ENCODE measurements at regions not wholly inside any gene's neighbourhood (a gene's known extent, or its start where the extent isn't known, plus 50 kb on each side); places are given as distances from the start of the nearest gene placed in this dataset.

DNA sequence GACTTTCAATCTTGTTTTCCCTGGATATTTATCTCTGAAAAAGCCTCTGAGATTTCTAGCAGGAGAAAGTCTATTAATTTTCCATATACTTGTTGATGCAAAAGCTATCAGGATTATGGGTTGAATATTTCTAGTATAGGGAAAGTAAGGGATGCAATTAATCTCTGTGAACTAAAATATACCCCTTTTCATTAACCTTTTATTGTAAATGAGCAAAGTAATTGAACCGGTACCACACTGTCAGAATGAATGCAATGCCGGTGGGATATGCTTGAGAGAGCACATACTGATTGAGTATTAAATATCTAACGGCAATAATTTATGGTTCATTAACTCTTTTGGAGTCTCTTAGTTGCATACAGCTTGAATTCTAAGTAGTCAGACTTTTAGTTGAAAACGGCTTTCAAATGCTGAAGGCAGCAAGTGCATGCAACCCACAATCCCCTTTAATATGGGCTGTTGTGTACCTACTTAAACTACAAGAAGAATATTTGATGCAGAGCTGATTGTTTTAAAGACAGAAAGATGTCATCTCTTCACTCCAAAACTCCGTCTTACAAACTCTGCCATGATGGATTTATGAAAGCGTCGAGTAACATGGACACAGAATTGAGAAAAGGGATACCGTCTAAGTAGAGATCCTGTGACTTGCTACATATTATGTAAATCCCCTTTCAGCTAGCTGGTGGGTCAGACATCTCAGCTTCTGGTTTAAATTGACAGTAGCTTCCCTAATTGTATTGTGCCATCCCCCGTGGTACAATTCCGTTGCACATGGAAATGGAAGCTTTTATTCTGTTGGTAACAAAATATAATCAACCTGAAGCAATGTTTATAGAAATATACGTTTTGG, 141.3 kb upstream of the CDH8 start:
- H3K27ac Mint-ChIP-seq, result no peak overlapping the region
- H3K9me3 Mint-ChIP-seq, result no peaks in the 10 kb centered on the region
- TF ChIP-seq, protein P1, sequence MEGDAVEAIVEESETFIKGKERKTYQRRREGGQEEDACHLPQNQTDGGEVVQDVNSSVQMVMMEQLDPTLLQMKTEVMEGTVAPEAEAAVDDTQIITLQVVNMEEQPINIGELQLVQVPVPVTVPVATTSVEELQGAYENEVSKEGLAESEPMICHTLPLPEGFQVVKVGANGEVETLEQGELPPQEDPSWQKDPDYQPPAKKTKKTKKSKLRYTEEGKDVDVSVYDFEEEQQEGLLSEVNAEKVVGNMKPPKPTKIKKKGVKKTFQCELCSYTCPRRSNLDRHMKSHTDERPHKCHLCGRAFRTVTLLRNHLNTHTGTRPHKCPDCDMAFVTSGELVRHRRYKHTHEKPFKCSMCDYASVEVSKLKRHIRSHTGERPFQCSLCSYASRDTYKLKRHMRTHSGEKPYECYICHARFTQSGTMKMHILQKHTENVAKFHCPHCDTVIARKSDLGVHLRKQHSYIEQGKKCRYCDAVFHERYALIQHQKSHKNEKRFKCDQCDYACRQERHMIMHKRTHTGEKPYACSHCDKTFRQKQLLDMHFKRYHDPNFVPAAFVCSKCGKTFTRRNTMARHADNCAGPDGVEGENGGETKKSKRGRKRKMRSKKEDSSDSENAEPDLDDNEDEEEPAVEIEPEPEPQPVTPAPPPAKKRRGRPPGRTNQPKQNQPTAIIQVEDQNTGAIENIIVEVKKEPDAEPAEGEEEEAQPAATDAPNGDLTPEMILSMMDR (IDR thresholded peaks at IDR 0.05; ENCODE audit: unreplicated experiment), result no peak
- no peak overlapping the region for H3K4me3 Mint-ChIP-seq
- H3K4me1 Mint-ChIP-seq, result no peaks in the 10 kb centered on the region
- DNase-seq (ENCODE audit: low spot score in 2 of 2, unreplicated experiment in 2 of 2), result no peak
- H3K36me3 Mint-ChIP-seq, result no peaks in the 10 kb centered on the region
- H3K27me3 Mint-ChIP-seq (ENCODE audit: low read depth), result peaks cover 24% of the 10 kb centered on the region

DNA sequence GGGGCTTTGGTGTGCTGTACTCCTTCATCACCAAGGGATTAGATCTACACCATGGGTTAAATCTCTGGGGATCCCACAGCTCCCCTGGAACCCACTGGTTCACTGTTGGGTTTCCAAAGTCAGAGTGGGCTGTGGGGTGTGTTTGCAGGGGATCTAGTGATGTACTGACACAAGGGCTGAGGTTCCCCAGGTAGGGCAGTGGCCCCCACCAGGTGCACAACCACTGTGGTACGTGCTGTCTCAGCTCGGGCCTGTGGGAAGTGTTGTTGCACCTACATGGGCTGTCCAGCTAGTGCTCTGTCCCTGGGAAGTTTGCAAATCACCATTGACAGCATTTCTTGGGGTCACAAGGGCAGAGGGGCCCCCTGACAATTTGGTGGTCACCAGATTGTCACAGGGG, 134.4 kb upstream of the CDH8 start:
- TF ChIP-seq, protein P1 (IDR thresholded peaks at IDR 0.05; ENCODE audit: unreplicated experiment), result no peak
- H3K4me1 Mint-ChIP-seq, result no peaks in the 10 kb centered on the region
- H3K27ac Mint-ChIP-seq, result no peak overlapping the region
- H3K27me3 Mint-ChIP-seq (ENCODE audit: low read depth), result peaks cover 2% of the 10 kb centered on the region
- no peak for DNase-seq (ENCODE audit: low spot score in 2 of 2, unreplicated experiment in 2 of 2)
- H3K36me3 Mint-ChIP-seq, result no peaks in the 10 kb centered on the region
- no peak overlapping the region for H3K4me3 Mint-ChIP-seq
- peaks cover 27% of the 10 kb centered on the region for H3K9me3 Mint-ChIP-seq

DNA sequence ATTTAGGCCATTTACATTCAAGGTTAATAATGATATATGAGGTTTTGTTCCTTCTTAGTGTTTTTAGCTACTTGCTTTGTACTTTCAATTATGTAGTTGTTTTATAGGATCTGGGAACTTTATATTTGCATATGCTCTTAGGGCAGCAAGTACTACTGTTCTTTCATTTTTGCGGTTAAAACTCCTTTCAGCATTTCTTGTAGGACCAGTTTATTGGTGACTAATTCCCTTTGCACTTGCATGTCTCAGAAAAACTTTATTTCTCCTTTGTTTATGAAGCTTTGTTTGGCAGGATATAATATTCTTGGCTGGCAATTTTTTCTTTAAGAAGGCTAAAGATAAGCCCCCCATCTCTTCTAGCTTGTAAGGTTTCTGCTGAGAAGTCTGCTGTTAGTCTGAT, 131.3 kb upstream of the CDH8 start:
- DNase-seq (ENCODE audit: low spot score in 2 of 2, unreplicated experiment in 2 of 2), result no peak
- Mint-ChIP-seq H3K4me3 (no peak overlapping the region), H3K4me1 (no peaks in the 10 kb centered on the region), H3K9me3 (peaks cover 44% of the 10 kb centered on the region), H3K27ac (no peak overlapping the region), H3K36me3 (no peaks in the 10 kb centered on the region), H3K27me3 (ENCODE audit: low read depth) (peaks cover 6% of the 10 kb centered on the region)
- TF ChIP-seq, protein P1 (IDR thresholded peaks at IDR 0.05; ENCODE audit: unreplicated experiment), result no peak

DNA sequence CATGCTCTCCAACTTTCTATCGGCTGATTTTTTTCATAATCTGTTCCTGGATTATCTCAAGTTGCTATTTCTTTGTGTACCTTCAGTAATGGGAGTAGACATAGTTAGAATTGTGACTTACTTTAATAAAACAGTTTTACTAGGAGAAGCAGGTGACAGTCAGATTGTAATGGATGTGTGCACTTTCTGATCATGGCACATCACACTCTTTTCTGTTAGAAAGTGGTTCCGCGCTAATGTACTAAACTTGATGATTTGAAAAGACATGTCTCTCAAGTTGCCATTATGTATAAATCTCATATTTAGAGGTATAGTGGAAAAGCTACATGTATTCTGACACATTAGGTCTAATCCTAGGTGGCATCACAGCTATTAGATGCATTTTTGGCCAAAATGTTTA, 121.3 kb upstream of the CDH8 start:
- no peaks in the 10 kb centered on the region for H3K9me3 Mint-ChIP-seq
- no peak overlapping the region for H3K27ac Mint-ChIP-seq
- H3K4me1 Mint-ChIP-seq, result no peaks in the 10 kb centered on the region
- no peak overlapping the region for H3K4me3 Mint-ChIP-seq
- H3K36me3 Mint-ChIP-seq, result no peaks in the 10 kb centered on the region
- peaks cover 9% of the 10 kb centered on the region for H3K27me3 Mint-ChIP-seq (ENCODE audit: low read depth)
- TF ChIP-seq, protein P1 (IDR thresholded peaks at IDR 0.05; ENCODE audit: unreplicated experiment), result no peak
- no peak for DNase-seq (ENCODE audit: low spot score in 2 of 2, unreplicated experiment in 2 of 2)

DNA sequence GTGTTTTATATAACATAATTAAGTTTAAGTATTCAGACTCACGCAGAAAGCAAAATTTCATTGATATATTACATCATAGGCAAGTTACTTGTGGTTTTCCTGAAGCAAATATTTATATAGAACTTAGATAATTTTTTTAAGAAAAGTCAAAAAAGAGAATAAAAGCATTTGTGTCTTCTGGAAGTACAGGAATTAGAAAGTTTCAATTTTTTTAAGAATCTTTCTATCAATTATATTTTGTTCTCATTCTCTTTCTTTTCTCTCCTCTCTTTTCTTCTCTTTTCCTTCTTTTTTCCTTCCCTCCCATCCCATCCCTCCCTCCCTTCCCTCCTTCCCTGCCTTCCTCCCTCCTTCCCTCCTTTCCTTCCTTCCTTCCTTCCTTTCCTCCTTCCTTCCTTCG, 120.7 kb upstream of the CDH8 start:
- Mint-ChIP-seq H3K4me3 (no peak overlapping the region), H3K4me1 (no peaks in the 10 kb centered on the region), H3K27me3 (ENCODE audit: low read depth) (peaks cover 9% of the 10 kb centered on the region), H3K36me3 (no peaks in the 10 kb centered on the region), H3K9me3 (no peaks in the 10 kb centered on the region), H3K27ac (no peak overlapping the region)
- TF ChIP-seq, protein P1 (IDR thresholded peaks at IDR 0.05; ENCODE audit: unreplicated experiment), result no peak
- no peak for DNase-seq (ENCODE audit: low spot score in 2 of 2, unreplicated experiment in 2 of 2)

All from mesothelial cell of epicardium (in vitro differentiated cells).